Cardiac muscle cell (in vitro differentiated cells and primary cell): ENCODE measurements at regions not wholly inside any gene's neighbourhood (a gene's known extent, or its start where the extent isn't known, plus 50 kb on each side); places are given as distances from the start of the nearest gene placed in this dataset.

ENCODE experiments used
- DNase-seq, 2 donors: peaks; one replicate each; pipeline versions ENCODE4 v3.0.0 to v3.0.0-alpha.2; 2010 to 2017; ENCODE audit warnings: low read depth in 1 of 2, low spot score in 1 of 2
- H3K27ac ChIP-seq: fragments of 200-600 bp; sonication (generic); 2 replicates; pipeline ENCODE4 v1.5.1; 2016
- H3K27me3 ChIP-seq: fragments of 200-600 bp; sonication (generic); 2 replicates; pipeline ENCODE4 v1.6.0; 2016; ENCODE audit warnings: control low read depth
- H3K36me3 ChIP-seq: fragments of 200-600 bp; sonication (generic); 2 replicates; pipeline ENCODE4 v1.5.1; 2016; ENCODE audit warnings: control low read depth
- H3K4me1 ChIP-seq: fragments of 200-600 bp; sonication (generic); 2 replicates; pipeline ENCODE4 v1.8.1; 2017; ENCODE audit warnings: low read depth, mild to moderate bottlenecking, mixed run types
- H3K4me3 ChIP-seq: fragments of 200-600 bp; sonication (generic); 2 replicates; pipeline ENCODE4 v1.5.1; 2016; ENCODE audit warnings: mild to moderate bottlenecking
- H3K9me3 ChIP-seq: fragments of 200-600 bp; sonication (generic); 2 replicates; pipeline ENCODE4 v1.5.1; 2017; ENCODE audit warnings: low read depth, mild to moderate bottlenecking, control low read depth
- TF ChIP-seq, protein P1 (sequence below): IDR thresholded peaks from 2 replicates; pipeline ENCODE4 v1.5.1; 2012; ENCODE audit warnings: low read depth, mild to moderate bottlenecking, low read length

DNA sequence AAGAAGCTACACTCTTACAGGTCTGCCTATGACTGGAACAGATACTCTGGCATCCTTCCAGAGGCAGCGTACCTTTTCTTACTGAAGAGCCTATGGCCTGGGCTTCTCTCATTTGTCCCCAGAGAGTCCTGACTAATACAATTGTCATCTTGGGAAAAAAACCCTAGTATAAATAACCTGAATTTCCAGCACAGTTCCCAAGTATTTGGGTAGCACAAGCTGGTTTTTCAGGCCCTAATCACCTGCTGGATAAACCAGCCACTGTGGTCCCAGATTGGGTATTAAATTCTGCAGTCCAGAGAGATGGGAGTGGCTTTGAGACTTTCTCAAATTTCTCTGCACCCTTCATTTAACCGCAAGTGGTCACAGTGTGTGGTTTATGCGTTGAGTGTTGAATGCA lies 186.8 kb upstream of the NEBL start:
- no peaks in the 10 kb centered on the region for H3K9me3 ChIP-seq
- no peaks in the 10 kb centered on the region for H3K36me3 ChIP-seq
- H3K4me1 ChIP-seq: peaks cover 2% of the 10 kb centered on the region
- no peaks in the 10 kb centered on the region for H3K27me3 ChIP-seq
- no peak overlapping the region for H3K4me3 ChIP-seq
- no peak for DNase-seq
- H3K27ac ChIP-seq: no peak overlapping the region
- TF ChIP-seq, protein P1, sequence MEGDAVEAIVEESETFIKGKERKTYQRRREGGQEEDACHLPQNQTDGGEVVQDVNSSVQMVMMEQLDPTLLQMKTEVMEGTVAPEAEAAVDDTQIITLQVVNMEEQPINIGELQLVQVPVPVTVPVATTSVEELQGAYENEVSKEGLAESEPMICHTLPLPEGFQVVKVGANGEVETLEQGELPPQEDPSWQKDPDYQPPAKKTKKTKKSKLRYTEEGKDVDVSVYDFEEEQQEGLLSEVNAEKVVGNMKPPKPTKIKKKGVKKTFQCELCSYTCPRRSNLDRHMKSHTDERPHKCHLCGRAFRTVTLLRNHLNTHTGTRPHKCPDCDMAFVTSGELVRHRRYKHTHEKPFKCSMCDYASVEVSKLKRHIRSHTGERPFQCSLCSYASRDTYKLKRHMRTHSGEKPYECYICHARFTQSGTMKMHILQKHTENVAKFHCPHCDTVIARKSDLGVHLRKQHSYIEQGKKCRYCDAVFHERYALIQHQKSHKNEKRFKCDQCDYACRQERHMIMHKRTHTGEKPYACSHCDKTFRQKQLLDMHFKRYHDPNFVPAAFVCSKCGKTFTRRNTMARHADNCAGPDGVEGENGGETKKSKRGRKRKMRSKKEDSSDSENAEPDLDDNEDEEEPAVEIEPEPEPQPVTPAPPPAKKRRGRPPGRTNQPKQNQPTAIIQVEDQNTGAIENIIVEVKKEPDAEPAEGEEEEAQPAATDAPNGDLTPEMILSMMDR: no peak

DNA sequence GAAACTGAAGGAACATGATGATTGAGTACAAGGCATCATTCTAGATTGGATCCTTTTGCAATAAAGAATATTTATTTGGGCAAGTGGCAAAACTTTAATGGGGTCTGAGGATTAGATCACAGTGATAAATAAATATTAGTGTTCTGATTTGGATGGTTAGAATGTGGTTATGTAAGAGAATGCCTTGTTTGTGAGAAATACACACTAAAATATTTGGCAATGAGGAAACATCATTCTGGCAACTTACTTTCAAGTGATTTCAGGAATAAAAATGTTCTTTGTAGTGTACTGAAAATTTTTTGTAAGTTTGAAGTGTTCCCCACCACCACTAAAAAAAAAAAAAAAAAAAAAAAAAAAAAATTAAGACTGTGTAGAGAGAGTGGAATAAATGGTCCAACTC lies 185.1 kb upstream of the NEBL start:
- no peaks in the 10 kb centered on the region for H3K9me3 ChIP-seq
- H3K36me3 ChIP-seq: no peaks in the 10 kb centered on the region
- peaks cover 12% of the 10 kb centered on the region for H3K4me1 ChIP-seq
- no peak for DNase-seq
- TF ChIP-seq, protein P1: no peak
- H3K4me3 ChIP-seq: no peak overlapping the region
- no peaks in the 10 kb centered on the region for H3K27me3 ChIP-seq
- no peak overlapping the region for H3K27ac ChIP-seq

DNA sequence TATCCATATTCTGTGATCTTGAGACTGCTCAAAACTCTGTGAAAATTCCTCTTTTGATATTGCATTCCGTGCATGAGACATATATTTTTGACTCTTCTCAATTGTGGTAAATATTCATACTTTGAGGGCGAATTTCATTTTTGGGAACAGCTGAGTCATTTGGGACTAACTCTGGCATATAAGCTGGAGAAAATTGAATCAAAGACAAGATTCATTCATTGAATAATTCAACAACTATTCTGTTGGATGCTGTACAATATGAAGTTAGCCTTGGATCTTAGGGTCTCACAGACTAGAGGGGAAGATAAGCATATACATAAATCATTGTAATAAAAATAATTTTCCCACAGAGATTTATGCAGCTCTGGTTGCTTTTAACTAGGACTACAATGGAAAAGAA lies 183.2 kb upstream of the NEBL start:
- H3K36me3 ChIP-seq: no peaks in the 10 kb centered on the region
- H3K27me3 ChIP-seq: no peaks in the 10 kb centered on the region
- H3K4me1 ChIP-seq: peaks cover 24% of the 10 kb centered on the region
- DNase-seq: peak in 1 of 2 donors; percentile 33
- no peak overlapping the region for H3K4me3 ChIP-seq
- no peak overlapping the region for H3K27ac ChIP-seq
- H3K9me3 ChIP-seq: no peaks in the 10 kb centered on the region
- TF ChIP-seq, protein P1: no peak

DNA sequence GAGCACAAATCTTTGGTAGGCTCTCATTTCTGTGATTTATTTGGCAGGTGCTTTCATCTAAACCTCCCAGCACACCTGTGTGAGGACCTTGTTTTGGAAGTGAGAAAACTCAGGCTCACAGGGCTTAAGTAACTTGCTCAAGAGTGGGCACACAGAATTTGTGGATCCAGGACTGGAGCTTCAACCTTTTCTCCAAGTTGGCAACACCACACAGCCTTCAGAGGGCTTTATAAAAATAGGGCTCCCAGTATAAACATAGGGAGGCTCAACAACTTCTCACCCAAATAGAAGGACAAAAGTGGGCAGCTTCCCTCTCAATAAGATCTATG lies 182.2 kb upstream of the NEBL start:
- no peak for DNase-seq
- H3K4me1 ChIP-seq: peaks cover 29% of the 10 kb centered on the region
- H3K9me3 ChIP-seq: no peaks in the 10 kb centered on the region
- H3K4me3 ChIP-seq: no peak overlapping the region
- TF ChIP-seq, protein P1: no peak
- no peaks in the 10 kb centered on the region for H3K27me3 ChIP-seq
- no peak overlapping the region for H3K27ac ChIP-seq
- no peaks in the 10 kb centered on the region for H3K36me3 ChIP-seq

DNA sequence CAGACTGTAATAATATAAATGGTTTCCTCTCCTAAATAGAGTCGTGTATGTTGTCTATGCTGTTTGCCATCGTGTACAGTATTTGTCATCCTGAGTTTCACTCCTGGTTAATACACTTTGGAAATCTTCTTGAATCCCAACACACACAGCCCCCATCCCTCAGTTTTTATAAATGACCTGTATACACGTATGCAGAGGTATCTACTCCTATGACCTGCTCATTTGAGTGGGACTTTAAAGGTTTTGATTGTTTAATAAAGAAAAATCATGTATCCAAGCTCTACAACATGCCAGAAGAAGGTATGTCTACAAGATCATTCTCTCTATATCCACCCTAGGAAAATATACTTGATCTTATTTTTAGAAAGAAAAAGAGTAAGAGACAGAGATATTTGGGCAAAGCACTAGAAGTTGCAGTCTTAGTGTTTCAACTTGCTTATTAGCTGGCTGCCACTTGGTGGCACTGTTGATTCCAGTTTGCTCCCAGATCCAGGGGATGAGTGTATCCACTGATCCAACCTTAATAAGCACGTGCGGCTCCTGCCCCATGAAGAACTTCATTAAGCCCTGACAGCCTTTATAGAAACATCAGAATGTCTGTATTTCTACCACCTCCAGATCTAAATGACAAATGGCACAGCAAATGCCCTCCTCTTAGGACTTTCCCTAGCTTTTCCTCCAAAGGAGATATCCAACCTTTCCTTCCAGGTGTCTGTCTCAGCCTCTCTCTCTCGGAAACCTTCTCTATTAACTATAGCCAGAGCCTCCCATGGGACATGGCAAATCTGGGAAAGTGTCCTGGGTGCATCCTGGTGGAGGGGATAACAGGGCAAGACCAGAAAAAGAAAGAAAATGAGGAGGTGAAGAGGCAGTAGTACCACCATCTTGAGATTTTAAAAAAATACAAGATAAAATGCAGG lies 181.6 kb upstream of the NEBL start:
- Histone ChIP-seq H3K27me3 (no peaks in the 10 kb centered on the region), H3K4me3 (no peak overlapping the region), H3K27ac (peak overlapping the region; percentile 81), H3K36me3 (no peaks in the 10 kb centered on the region), H3K9me3 (no peaks in the 10 kb centered on the region), H3K4me1 (peaks cover 29% of the 10 kb centered on the region)
- DNase-seq: peak; percentile 83 to 90
- TF ChIP-seq, protein P1: peak; percentile 83
